Gastroesophageal sphincter (tissue), 3 donors: ENCODE measurements at regions not wholly inside any gene's neighbourhood (a gene's known extent, or its start where the extent isn't known, plus 50 kb on each side); places are given as distances from the start of the nearest gene placed in this dataset.

Experiments
- CTCF ChIP-seq, 4 experiments: fragments of 200-600 bp in 2 of 4; fragments of 450-650 bp in 2 of 4; sonication (generic) in 1 of 4; IDR thresholded peaks; one replicate each; pipeline ENCODE4 v1.5.1; 2017 to 2019; ENCODE audit warnings: antibody characterized with exemption in 4 of 4, mild to moderate bottlenecking in 2 of 4, moderate library complexity in 2 of 4
- EP300 ChIP-seq: sonication (generic); formaldehyde crosslinking; IDR thresholded peaks from one replicate; pipeline ENCODE4 v1.6.1; 2017; ENCODE audit warnings: antibody characterized with exemption, mild to moderate bottlenecking
- POLR2A ChIP-seq, 2 donors: fragments of 450-650 bp; IDR thresholded peaks; one replicate each; pipeline ENCODE4 v1.6.1; 2017; ENCODE audit warnings: antibody characterized with exemption in 2 of 2, mild to moderate bottlenecking in 2 of 2, moderate library complexity in 1 of 2
- POLR2AphosphoS5 ChIP-seq: sonication (generic); formaldehyde crosslinking; IDR thresholded peaks from one replicate; pipeline ENCODE4 v1.6.1; 2017; ENCODE audit warnings: antibody characterized with exemption

DNA sequence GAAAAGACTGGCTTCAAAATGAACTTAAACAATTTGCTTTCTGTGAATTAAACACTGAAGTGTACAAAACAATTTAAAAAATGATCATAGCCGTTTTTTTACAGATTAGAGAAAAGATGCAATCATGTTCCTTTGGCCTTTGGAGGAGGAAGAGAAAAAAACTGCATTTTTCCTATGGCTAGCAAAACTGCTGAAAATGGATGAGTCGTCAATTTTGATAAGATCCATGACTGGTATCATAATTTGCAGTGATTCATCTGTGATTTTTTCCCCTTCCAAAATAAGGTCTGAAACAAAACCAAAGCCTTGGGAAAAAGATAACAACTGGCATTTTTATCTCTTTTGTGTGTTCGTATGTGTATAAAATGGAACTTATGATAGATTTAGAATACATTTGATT lies 255.6 kb upstream of the SATB1 start:
- TF ChIP-seq CTCF (IDR thresholded peaks at IDR 0.05) (no peak), POLR2A (IDR thresholded peaks at IDR 0.05) (no peak), POLR2AphosphoS5 (no peak), EP300 (no peak)
